ENCODE measurements at regions not wholly inside any gene's neighbourhood (a gene's known extent, or its start where the extent isn't known, plus 50 kb on each side); places are given as distances from the start of the nearest gene placed in this dataset.
"Not testable (repeated sequence)": the region's sequence is repeated elsewhere in the genome, so short reads cannot be mapped to it uniquely, and the experiment has no call there.

GRCh38 chr16:13336907-13337881 lies 435.8 kb downstream of the SHISA9 start:
- DNase-seq (ENCODE audit: low spot score) = not testable (repeated sequence)

DNA sequence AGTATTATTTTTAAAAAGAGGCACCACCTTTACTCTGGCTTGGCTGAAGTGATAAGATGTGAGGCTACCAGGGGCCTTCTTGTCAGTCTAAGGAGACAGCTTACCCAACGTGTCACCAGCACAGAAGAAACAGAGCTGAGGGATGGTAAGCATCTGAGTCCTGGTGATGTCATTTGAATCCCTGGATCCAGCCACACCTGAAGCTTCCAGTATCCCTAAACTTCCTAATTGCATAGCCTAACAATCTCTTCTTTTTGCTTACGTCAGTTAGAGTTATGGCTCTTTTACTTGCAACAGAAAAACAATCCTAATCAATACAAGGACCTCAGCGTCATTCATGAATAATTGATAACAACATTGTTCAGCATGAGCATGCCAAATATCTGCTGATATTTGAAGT lies 436.6 kb downstream of the SHISA9 start:
- DNase-seq (ENCODE audit: low spot score) = no peak

DNA sequence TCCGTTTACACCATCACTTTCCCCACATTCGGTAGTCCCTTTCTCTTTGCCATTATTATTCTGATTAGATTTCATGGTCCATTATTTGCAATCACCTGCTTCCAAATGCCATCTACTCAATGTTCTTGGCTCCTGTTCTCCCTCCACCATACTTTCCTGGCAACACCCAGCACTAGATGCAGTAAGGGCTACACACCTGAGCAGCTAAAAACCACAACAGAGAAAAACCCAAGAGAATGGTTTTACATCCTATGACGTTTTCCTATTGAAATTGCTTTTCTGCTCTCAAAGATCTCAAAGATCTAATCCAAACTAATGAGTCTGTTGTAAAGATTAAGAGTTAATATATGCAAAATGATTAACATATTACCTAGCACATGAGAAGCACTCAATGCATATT lies 441.3 kb downstream of the SHISA9 start:
- no peak for DNase-seq (ENCODE audit: low spot score)

DNA sequence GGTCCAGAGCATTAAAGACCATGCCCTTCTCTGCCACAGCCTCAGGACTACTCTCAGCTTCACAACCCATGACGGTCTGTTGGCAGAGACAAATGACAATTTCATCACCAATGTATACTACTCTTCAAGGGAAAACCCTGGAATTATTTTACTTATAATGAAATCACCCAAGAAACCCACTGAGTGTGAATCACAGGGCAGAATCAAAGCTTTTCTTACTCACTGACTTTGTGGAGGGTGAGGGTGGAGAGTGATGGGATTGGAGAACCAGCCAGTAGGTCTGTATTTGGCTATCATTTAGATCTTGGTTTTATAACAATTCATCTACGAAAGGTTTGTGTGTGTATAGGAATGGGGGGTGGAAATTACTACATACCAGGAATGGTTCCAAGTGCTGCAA lies 442.6 kb downstream of the SHISA9 start:
- DNase-seq (ENCODE audit: low spot score) = no peak

DNA sequence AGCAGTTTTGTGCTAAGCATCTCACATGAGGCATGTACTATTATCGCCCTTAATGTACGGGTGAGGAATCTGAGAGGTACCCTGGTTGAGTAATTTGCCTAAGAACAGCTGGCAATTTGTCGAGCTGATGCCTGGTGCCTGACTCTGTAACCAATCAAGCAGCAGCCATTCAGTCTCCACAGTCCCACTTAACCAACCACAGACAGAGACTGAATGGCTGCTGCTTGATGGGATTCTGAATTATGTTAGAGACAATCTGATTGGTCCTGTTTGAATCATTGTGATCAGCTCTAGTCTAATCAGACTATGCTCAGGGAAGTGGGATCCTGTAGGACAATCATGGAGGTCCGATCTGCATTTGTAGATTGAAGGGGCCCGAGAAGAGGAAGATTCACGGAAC lies 447.0 kb downstream of the SHISA9 start:
- DNase-seq (ENCODE audit: low spot score) = no peak

- no peak for DNase-seq (ENCODE audit: low spot score)
Observed at GRCh38 chr16:13350000-13350399, 448.6 kb downstream of the SHISA9 start.

DNA sequence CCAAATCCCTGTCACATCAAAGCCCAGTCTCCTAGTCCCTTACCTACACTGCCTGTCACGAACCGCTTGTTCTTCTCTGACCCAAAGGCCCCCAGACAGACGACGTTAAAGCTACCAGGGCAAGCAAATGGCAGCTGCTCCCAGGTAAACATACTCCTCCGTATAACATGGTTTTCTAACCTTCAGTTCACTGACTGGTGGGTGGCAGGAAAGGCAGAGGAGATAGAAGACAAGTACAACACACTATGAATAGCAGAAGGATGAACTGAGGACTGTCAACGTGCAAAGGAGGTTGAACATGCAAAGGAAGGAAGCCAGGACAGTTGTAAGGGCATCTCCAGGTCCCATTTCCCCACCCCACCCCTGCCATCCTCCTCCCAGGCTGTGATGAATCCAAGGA lies 449.8 kb downstream of the SHISA9 start:
- no peak for DNase-seq (ENCODE audit: low spot score)

- DNase-seq (ENCODE audit: low spot score) = no peak
Observed at GRCh38 chr16:13351601-13352217, 450.3 kb downstream of the SHISA9 start.

DNA sequence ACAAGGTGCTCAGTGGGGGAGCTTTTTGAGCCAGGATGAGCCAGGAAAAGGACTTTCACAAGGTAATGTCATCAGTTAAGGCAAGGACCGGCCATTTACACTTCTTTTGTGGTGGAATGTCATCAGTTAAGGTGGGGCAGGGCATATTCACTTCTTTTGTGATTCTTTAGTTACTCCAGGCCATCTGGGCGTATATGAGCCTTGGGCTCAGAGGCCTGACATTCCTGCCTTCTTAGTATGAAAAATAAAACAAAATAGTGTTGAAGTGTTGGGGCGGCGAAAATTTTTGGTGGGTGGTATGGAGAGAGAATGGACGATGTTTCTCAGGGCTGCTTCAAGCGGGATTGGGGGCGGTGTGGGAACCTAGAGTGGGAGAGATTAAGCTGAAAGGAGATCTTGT lies 451.4 kb downstream of the SHISA9 start:
- DNase-seq (ENCODE audit: low spot score) = not testable (repeated sequence)

- DNase-seq (ENCODE audit: low spot score) = not testable (repeated sequence)
Observed at GRCh38 chr16:13357842-13358241, 456.4 kb downstream of the SHISA9 start.

- no peak for DNase-seq (ENCODE audit: low spot score)
Observed at GRCh38 chr16:13359835-13360234, 458.4 kb downstream of the SHISA9 start.

- DNase-seq (ENCODE audit: low spot score) = no peak
Observed at GRCh38 chr16:13372421-13372820, 471.0 kb downstream of the SHISA9 start.

GRCh38 chr16:13376174-13376573 lies 474.8 kb downstream of the SHISA9 start:
- DNase-seq (ENCODE audit: low spot score) = no peak

DNA sequence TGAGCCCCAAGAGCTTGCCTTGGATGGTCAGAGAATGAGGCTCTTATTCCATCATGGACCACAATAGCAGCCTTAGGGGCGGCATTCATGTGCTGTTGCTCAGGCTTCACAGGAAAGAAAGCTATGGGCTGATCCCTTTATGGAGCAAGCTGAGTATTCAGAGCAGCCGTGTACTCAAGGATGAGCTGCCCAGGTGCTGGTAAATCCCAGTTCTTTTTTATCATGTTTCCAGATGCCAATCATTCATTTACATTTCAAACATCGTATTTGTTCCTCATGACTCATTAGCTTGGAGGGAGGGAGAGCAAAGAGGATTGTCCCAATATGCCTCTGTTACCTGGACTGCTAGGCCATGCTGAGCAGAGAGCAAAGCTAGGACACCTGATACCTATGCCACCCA lies 475.7 kb downstream of the SHISA9 start:
- no peak for DNase-seq (ENCODE audit: low spot score)

DNA sequence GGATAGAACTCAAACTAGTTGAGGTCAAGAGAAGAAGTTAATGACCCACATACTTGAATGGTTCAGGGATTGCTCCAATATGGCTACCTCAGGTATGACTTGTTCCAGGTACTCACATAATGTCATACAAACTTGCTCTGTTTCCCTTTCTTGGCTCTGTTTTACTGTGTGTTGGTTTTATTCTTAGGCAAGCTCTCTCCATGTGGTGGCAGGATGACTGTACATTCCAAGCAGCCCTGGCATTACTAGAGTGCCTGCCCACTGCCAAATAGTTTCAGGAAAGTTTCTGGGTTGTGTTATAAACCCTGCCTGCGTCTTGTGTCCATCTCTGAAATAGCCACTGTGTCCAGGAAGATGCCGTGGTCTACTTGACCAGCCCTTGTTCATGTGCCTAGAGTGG lies 476.8 kb downstream of the SHISA9 start:
- no peak for DNase-seq (ENCODE audit: low spot score)

DNA sequence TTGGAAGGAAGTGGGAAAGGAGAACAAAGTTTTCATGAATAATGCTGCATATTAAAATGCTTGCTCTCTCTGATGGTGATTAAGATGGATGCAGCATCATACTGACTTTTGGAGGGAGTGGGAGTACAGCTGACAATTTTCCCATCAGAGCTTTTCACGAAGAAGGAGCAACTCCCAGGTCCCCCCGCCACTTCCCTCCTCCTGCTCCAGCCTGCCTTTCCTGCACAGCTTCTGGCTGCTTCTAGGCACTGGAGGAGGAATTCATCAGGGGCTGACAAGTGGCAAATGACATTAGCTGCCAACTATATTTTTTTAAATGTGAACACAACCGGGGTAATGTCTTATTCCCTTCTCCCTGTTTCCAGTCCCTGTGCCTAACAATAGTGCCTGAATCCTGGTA lies 477.9 kb downstream of the SHISA9 start:
- DNase-seq (ENCODE audit: low spot score) = peak; percentile 88

DNA sequence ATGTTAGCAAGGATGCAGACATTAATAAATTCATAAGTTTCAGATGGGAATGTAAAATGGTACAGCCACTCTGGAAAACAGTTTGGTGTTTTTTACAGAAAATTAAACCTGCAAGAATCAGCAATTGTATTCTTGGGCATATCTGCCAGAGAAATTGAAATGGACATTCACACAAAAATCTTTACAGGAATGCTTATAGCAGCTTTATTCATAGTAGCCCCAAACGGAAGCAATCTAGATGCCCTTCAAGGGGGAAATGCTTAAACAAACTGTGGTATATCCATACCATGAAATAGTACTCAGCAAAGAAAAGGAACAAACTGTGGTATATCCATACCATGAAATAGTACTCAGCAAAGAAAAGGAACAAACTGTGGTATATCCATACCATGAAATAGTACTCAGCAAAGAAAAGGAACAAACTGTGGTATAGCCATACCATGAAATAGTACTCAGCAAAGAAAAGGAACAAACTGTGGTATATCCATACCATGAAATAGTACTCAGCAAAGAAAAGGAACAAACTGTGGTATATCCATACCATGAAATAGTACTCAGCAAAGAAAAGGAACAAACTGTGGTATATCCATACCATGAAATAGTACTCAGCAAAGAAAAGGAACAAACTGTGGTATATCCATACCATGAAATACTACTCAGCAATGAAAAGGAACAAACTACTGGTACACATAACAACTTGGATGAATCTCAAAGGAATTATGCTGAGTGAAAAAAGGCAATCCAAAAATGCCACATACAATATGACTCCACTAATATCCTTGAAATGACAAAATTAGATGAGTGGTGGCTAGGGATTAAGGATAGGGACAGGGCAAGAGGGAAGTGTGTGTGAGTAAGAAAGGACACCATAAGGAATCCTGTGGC lies 484.0 kb downstream of the SHISA9 start:
- not testable (repeated sequence) for DNase-seq (ENCODE audit: low spot score)

DNA sequence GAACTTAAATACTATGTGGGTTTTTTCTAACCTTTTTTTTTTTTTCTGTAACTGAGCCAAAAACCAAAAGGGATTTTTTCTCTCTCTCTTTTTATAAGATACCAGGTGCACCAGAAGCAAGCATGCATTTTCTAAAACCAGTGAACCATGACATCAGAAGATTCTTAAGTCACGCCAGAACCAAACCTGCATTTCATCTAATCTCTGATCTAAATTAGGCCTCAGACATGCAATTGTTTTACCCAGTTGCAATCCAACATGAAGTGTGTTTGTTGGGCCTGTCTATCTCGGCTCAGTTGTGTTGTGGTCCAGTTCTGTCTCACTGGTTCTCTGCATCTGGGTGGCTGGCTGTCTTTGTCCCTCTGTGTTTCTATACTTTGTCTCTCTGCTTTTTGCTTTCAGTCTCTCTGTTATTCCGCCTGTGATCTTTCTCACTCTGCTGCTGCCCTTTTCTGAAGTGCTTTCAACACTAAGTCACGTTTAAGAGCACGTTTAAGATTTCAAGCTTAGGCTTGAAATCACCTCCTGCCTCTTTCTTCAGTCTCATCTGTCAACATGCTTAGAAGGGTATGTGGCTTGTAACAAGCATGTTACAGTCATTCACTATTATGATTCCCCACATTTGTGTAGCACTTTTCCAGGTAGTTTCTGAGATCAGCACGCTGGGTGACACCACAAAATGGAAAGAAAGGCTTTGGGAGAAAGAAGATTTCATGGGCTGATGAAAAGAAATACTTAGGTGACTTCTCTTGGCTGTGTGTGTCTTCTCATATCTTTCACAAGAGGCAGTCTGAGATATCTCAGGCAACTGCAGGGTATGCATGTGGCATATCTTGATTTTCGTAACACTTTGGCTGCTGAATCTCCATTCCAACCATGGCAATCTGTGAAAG lies 488.9 kb downstream of the SHISA9 start:
- DNase-seq (ENCODE audit: low spot score) = no peak

GRCh38 chr16:13390986-13391305 lies 489.5 kb downstream of the SHISA9 start:
- DNase-seq (ENCODE audit: low spot score) = no peak

DNA sequence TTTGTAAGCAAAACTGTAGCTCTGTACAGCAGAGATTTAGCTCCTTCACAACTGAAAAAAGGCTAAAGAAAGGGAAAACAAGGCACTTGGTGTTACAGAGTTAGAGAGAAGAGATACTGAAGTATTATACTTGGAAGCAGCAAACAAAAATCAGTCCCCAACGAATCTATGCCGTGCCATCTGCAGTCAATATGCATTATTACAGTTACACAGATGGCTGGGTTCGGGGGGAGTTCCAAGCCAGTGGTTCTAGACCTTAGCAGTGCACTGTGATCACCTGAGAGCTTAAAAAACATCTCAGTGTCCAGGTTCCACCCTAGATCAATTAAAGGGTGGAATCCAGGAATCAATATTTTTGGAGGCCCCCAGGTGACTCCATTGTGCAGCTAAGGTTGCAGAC lies 489.9 kb downstream of the SHISA9 start:
- no peak for DNase-seq (ENCODE audit: low spot score)

GRCh38 chr16:13392341-13392740 lies 490.9 kb downstream of the SHISA9 start:
- no peak for DNase-seq (ENCODE audit: low spot score)

DNA sequence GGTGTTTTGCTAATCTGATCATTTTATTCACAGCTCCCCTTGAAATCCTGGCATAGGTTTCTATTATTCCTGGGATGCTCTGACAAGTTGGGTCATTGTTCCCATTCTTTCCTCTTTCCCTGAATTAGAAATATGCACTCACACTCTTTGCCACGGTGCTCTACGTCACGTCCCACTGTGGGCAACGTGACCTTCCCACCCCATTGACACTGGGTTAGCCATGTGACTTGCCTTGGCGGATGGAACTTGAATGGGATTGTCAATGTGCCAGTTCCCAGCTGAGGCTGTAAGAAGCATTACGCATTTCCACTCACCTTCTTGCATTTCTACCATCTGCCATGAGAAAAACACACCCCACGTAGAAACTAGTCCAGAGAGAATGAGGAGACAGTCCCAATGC lies 492.4 kb downstream of the SHISA9 start:
- DNase-seq (ENCODE audit: low spot score) = no peak

Data from putamen (tissue), 1 donor.